HuH-7.5 (cell line): ENCODE measurements at regions not wholly inside any gene's neighbourhood (a gene's known extent, or its start where the extent isn't known, plus 50 kb on each side); places are given as distances from the start of the nearest gene placed in this dataset.

Source experiments
- DNase-seq: peaks from one replicate; pipeline ENCODE4 v3.0.0; 2011; ENCODE audit warnings: low spot score

DNA sequence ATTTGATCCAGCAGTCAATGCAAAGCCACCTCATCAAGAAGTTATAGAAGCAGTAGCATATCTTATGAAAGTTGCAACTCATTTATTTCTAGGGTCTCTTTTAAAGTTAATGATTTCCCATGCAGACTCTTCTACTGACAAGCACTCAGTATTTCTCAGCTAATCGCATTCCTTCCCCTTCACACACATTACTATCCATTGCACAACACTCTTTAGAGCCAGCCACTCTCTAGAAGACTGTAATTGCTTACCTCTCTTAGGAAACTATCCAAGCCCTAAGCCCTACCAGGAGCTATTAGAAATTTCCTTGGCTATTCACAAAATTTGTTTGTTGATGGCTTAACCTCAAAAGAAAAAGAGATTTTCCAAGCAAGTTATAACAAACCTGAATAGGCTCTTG is 106.0 kb downstream of the ADAMTS1 start:
- DNase-seq = no peak

DNA sequence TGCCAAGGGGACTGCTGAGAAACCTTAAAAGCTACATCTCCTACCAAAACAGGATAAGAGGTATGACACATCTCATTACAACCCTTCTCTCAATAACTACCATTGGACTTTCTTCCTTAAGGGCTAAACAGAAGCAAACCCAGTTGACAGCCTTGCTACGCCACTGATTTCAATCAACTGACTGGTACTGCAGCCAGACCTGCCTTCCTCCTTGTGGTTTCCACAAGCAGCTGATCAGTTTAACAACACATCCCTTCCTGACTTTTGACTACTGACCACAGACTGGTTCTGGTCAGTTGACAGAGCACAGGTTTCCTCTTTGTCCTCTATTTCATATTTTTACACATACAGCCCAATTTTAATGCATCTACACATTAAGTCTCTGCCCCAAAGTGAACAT is 108.8 kb downstream of the ADAMTS1 start:
- no peak for DNase-seq

DNA sequence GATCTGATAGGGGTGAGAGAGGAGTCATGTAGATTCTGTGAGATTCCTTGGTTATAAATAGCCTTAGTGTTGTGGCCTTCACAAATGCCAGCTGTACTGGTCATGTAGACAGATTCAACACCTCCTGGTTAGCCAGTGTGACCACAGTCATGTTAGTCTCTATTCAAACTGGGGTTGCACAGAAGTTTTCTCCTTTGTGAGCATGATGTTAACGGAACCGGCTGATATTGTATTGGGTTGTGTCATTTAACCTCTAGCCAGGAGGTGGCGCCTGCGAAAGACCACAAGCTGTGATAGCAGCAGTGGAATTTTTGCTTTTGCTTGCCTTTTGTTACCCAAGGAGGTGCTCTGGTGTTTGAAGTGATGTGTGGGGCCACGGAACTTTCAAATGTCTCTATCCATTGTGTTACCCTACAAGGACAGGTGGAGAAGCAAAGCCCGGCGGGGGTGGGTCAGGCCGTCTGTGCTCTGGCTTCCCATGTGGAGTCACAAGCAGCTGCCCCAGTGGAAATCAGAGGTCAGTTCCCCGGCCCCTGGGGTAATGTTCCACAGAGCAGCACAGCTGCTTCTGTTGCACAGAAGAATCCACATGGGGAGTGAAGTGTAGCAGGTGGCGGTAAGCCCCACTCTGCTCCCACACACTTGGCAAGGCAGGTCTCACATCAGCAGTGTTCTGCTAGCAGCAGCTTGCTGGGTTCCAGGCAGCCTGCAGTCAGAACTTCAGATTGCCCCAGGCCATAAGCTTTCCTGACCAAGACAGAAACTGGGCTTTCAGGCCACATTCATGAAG is 112.6 kb downstream of the ADAMTS1 start:
- no peak for DNase-seq

DNA sequence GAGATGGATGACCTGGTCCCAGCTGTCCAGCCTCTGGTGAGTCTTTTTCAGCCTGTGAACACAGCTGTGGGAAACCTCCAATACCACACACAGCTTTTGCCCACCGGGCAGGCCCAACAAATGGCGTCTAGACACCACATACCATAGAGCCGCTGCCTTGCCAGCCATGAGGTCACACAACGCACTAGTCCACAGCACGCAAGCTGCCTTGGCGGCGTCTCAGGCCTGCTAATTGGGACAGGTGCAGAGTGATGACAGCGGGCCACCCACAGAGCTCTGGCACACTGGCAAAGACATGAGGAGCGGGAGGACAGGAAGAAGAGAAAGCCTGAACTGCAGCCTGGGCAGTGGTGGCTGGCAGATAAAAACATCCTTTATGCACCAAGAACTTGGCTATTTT is 125.5 kb downstream of the ADAMTS1 start:
- no peak for DNase-seq

DNA sequence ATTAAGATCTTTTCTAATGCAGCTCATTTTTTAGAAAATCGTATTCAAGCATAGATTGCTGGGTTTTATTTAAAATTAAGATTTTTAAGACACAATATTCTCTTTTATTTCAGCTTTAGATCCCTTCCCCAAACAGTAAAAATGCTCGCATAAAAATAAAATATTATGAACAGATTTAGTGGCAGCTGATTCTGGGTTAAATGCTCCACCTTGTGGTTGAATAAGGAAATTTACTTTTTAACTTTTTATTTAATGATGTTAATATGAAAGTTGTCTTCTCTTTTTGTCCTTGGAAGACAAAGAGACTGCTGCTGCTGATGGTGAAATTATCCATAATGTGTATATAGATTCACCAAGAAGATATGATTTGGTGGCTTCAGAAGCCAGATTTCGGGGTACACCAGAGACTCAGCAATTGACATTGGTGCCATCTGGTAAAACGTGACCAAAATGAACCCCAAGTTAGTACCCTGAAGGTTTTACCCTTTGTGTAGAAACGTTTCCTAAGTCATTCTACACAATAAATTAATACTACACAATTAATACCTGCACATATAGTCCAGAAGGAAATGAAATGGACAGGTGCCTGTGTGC is 128.0 kb downstream of the ADAMTS1 start:
- DNase-seq = no peak

DNA sequence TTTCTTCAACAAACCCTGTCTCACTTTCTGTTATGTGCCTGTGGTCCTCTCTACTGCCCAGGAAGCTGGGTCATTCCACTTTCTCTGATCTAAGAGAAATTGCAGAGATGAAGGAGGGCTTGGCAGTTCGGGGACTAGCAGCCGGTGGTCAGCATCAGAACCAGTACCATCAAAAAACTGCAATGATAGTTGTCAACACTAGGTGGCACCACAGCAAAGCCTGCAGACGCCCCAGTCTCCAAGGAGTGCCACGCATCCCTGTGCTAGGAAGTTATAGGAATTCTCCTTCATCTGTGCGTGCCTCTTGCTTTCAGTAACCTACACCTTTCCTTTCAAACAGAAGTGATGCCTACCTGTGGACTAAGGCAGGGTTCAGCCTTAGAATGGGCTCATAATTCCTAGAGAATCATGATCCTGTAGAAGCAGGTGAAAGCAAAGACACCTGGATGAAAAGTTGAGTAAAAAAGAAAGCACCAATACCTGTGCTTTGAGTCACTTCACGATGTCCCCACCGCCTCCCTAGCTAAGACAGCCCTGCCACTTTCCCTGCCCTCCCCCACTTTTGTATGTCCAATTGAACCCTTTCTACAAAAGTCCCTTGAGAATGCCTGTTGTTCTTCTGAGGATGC is 129.2 kb downstream of the ADAMTS1 start:
- DNase-seq = peak; percentile 7

DNA sequence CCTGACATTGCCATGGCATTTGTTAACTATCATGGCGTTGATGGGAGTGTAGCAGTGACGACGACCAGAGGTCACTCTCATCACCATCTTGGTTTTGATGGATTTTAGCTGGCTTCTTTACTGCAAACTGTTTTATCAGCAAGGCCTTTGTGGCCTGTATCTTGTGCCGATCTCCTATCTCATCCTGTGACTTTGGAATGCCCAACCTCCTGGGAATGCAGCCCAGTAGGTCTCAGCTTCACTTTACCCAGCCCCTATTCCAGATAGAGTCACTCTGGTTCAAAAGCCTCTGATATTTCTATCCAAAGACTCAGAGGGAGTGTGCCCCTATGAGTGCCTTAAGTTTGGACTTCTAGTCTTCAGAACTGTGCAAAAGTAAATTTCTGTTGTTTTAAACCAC is 130.1 kb downstream of the ADAMTS1 start:
- DNase-seq = no peak

DNA sequence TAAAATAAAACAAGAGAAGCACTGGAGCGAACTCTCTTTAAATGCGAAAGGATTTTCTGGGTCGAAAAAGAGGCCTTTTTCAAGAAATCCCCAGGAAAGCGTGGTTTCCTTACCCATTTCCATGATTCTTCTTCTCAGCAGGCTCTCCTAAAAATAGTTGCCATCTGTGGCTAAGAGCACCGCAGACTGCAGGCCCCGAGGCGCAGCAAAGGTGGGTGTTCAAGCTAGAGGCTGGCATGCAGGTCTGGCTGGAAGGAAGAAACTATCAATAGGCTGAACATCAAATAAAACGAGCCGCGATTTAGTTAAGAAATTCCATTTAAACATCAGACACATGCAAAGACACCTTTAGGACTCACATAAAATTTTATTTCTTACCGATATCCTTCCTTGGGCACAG is 135.1 kb downstream of the ADAMTS1 start:
- no peak for DNase-seq

DNA sequence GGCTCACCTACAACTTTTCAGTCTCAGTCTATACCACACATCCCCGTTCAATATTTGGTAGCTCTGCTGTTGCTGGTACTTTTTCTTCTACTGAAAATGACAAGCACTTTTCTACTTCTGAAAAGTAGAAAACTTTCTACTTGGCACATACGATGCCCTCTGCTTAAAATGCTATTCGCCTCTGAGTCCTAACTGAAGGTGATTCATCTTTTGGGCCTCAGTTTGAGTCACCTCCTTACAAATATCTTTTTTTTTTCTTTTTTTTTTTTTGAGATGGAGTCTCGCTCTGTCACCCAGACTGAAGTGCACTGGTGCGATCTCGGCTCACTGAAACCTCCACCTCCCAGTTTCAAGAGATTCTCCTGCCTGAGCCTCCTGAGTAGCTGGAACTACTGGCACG is 136.0 kb upstream of the CYYR1 start:
- DNase-seq = no peak

DNA sequence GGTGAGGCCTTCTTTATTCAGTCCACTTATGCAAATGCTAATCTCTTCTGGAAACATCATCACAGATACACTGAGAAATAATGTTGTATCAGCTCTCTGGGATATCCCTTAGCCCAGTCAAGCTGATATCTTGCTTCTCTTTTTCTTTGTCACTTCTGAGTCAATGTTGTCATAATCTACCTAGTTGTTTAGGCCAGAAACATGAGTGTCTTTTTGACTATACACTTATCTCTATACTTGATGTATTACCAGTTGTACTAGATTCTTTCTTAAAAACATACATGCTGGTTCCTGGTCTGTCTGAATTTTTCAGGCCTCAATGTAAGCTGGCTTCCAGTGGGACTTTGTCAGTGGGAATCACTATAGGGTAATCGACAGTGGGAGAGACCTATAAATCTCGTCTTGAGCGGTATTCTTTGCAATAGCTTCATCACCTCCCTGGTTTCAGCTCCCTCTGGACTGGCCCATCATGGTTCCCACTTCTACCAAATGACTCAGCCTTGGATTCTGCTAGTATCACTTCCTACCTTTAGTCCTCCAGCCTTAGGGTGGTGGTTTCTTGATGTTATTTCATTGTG is 135.2 kb upstream of the CYYR1 start:
- DNase-seq = no peak

DNA sequence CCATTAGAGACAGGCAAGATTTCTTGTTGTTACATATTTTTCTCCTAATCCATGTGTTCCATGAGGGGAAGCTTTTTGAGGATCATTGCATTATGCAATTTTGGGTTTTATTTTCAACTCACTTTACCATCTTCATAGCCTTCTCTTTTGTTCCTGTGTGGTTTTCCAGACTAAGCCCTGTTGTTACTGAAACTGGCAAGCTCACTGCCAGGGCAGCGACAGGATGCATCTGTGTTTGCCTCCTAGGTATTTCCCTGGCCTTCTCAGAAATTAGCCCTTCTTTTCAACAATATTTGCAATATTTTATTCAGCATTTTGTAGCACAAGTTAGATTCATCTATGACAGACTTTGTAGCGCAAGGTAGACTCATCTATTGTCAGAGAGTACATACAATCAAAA is 134.2 kb upstream of the CYYR1 start:
- no peak for DNase-seq

DNA sequence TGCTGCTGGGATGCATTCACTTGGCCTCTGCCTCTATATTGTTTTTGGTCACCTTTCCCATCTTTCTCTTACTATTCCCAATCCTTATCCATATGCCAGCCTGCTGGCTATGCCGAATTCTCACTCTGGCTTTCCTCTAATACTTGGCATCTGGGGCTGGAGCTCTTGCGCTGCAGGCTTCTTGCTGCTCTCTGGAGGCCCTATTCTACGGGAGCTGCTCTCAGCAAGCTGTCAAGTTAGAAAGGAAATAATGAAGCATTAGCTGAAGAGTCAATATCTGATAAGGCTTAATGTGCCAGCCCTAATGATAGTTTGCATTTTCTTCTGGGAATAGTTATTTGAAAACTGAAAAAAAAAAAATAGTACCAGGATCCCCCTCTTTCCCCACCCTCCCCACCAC is 125.3 kb upstream of the CYYR1 start:
- no peak for DNase-seq

DNA sequence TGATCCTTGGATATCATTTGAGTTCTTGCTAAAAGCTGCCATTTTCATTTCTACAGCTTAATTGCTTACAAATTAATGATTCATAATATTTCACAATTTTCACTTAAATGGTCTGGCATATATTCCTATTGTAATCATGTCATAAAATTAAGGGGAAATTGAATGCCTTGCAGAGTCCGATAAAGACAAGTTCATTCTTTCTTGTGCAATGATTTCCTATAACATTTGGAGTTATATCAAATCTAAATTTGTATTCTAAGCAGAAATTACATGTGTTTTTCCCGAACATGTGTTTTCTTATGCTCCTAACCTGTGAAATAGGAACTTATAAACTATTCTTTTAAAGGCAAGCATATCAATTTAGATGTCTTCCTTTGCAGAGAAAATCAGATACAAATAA is 118.3 kb upstream of the CYYR1 start:
- DNase-seq = no peak

DNA sequence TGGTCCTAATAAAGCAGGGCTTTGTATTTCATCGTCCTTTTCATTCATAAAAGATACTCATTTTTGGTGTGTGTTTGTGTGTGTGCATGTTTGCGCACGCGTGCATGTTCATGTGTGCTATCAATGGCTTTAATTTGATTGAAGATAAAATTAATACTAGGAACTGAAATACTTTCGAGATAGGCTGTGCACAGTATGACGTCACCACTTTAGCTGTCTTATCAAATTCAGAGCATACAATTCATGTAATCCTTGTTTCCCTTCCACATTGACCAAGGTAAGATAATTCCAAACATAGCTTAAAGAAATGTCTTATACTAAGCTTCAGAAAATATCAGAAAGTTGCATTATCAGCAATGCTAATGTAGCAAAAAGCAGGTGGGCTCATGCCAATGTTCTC is 113.6 kb upstream of the CYYR1 start:
- no peak for DNase-seq

DNA sequence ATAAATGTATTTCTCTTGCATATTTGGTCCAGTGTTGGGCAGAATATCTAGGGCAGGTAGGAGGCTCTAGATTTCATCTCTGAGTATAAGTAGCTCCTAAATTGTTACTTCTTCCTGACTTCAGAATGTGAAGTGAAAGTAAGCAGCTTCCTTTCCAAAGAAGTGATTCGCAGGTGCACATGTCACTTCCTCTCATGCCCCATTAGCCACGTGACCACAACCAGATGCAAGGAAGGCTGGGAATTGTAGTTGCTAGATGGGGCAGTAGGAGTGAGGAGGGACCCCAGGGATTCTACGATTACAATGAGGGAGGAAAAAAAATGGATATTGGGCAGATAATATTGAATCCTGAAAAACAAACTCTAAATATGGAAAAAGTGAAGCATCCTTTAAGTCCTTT is 113.2 kb upstream of the CYYR1 start:
- DNase-seq = no peak

DNA sequence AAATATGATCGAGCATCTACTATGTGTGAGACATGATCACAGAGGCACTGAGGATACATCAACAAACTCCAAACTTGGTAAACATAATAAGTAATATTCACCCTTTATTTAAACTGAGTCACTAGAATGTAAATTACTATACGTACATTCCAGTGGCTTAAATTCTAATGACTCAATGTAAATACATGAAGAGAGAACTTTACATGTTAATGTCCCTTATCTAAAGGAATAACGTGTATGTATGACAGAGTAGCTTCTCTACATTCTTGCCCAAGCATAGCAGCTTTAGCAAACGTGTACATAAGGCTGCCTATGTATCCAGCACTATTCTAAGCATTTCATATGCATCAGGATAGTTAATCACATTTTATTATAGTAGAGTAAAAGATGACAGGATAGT is 111.8 kb upstream of the CYYR1 start:
- no peak for DNase-seq

DNA sequence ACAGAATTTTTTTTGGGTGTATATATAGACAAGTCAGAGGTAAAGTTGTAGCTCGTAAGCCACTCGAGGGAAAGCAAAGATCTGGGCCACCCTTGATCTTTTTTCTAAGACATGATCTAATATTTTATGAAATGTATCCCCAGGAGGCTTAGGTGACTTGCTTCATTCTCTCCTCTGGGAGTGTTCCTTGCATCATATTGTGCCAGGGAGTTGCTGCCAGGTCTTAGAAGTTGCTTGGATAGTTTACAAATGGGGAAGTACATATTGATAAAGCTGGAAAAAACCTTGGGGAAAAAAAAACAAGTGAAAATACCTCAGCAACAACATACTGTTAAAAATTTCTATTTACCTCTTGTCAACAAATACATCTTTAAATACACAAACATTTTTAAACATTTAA is 110.9 kb upstream of the CYYR1 start:
- DNase-seq = no peak

DNA sequence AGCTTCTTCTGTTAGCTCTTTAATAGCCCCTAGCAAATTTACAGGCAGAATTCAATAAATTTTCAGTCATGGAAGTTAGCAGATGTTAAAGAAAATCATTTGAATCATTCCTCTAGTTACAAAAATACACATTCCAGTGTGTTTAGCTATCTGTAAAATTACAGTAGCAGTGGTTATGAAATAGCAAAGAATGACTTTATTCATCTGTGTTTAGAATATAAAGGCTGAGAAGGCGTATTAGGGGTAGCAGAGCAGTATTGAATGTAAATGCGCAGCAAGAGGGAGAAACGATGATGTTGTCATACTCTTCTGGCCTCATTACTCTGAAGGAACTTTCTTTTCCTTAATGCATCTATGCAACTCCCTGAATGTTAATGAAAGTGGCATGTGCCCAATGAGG is 106.2 kb upstream of the CYYR1 start:
- DNase-seq = no peak

DNA sequence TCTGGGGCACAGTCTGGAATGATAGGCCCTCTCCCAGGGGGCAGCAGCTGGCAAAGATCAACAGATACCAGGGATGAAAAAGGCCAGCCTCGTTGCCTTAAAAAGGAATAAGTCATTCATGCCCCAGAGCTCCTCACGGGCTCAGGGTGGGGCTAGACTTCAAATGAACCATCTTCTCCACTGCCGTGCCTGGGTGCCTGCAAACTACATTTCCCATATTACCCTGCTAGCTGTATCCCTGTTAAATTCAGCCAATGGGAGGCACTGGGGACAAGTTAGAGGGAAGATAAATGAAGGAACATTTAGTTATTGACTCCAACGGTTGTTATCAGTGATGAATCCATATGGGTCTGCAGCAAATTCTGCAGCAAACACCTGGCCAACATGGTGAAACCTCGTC is 101.2 kb upstream of the CYYR1 start:
- no peak for DNase-seq

DNA sequence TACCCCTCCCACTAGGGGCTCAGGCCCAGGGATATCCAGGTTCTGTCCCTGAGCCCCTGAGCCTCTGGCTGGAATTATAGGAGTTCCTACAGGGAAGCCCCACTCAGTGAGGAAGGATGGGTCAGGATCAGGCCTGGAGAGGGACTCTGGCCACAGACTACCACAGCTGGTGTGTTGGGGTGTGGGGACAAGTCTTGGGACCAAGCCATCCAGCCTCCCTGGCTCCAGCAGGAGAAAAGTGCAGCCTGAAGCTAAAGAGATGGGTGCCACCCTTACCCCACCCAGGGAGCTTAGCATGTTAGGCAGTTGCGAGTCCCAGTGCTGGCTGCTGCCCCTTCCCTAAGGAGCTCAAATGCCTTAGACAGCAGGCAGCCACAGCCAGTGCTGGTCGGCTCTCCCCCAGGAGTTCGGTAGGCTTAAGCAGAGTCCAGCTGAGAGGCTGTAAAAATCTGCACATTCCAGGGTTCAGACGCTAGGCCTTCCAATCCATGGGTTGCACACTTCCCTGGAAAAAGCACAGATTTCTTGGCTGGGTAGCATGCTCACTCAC is 96.2 kb upstream of the CYYR1 start:
- DNase-seq = no peak

DNA sequence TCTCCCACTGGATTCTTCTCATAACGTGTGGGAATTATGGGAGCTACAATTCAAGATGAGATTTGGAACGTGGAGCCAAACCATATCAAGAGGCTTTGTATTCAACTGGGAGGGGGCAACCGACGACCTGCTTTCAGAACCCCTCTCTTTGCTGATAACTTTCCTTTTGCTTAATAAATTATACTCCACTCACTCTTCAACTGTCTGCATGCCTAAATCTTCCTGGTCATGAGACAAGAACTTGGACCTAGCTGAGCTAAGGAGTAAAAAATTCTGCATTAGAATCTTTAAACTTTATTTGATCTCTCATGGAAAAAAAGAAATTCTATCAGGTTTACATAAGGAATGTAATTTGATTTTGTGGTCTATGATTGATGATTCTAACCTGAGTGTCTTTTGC is 86.7 kb upstream of the CYYR1 start:
- no peak for DNase-seq

DNA sequence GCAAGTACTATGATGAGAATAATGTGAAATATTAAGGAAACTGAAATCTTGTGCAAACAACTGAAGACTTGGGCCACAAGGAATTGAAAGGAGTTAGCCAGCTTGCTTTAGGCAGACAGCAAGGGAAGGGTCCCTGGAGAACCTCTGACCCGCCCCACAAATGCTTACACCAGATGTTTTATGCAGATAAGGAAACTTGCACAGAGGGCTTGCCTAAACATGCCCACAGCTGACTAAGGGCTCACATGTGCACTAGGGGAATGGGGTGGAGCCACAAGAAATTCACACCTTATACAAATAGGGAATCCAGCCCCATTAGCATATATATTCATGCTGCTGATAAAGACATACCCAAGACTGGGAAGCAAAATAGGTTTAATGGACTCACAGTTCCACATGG is 86.1 kb upstream of the CYYR1 start:
- no peak for DNase-seq

DNA sequence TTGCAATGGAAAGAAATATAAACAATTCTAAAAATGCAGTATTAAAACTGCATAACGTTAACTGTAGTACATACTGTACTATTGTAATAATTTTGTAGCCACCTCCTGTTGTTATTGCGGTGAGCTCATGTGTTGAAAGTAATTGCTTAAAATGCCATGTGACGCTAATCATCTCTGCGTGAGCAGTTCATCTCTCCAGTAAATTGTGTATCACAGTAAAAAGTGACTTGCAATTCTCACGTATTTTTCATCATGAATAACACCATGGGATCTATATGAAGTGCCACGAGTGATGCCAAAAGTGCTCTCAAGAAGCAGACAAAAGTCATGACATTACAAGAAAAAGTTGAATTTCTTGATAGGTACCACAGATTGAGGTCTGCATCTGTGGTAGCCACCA is 82.4 kb upstream of the CYYR1 start:
- no peak for DNase-seq
